H9 (cell line): ENCODE measurements at regions not wholly inside any gene's neighbourhood (a gene's known extent, or its start where the extent isn't known, plus 50 kb on each side); places are given as distances from the start of the nearest gene placed in this dataset.

ENCODE experiments used
- DNase-seq: peaks from one replicate; pipeline ENCODE4 v3.0.0-alpha.2; 2017
- H2AFZ ChIP-seq: one replicate; pipeline ENCODE4 v1.6.1; 2013; ENCODE audit warnings: mild to moderate bottlenecking, low read length, control low read depth, moderate library complexity
- H2AK5ac ChIP-seq: 2 replicates; pipeline ENCODE4 v1.6.1; 2013; ENCODE audit warnings: low read length, control low read depth, mixed read lengths; ENCODE audit not compliant: insufficient read length
- H2BK120ac ChIP-seq: one replicate; pipeline ENCODE4 v1.6.1; 2013; ENCODE audit warnings: low read depth, mild to moderate bottlenecking, low read length, control low read depth, inconsistent platforms; ENCODE audit not compliant: poor library complexity, severe bottlenecking
- H2BK12ac ChIP-seq: 2 replicates; pipeline ENCODE4 v1.6.1; 2013; ENCODE audit warnings: low read length, control low read depth, mixed read lengths, low read depth; ENCODE audit not compliant: insufficient read length
- H2BK15ac ChIP-seq: 2 replicates; pipeline ENCODE4 v1.6.1; 2013; ENCODE audit warnings: low read depth, low read length, control low read depth
- H2BK20ac ChIP-seq: one replicate; pipeline ENCODE4 v1.6.1; 2013; ENCODE audit warnings: low read depth, mild to moderate bottlenecking, low read length, control low read depth, inconsistent platforms; ENCODE audit not compliant: poor library complexity, severe bottlenecking
- H2BK5ac ChIP-seq: 2 replicates; pipeline ENCODE4 v1.6.1; 2013; ENCODE audit warnings: low read length, control low read depth, mixed read lengths; ENCODE audit not compliant: insufficient read length
- H3K14ac ChIP-seq: 2 replicates; pipeline ENCODE4 v1.6.1; 2013; ENCODE audit warnings: low read length, control low read depth; ENCODE audit not compliant: insufficient read depth
- H3K18ac ChIP-seq: 2 replicates; pipeline ENCODE4 v1.6.1; 2013; ENCODE audit warnings: low read depth, mild to moderate bottlenecking, mixed read lengths, low read length, control low read depth; ENCODE audit not compliant: insufficient read length
- H3K23ac ChIP-seq: 2 replicates; pipeline ENCODE4 v1.6.1; 2013; ENCODE audit warnings: low read length, control low read depth, mixed read lengths, low read depth; ENCODE audit not compliant: insufficient read length
- H3K23me2 ChIP-seq: 2 replicates; pipeline ENCODE4 v1.6.1; 2013; ENCODE audit warnings: low read depth, mild to moderate bottlenecking, mixed read lengths, low read length, control low read depth; ENCODE audit not compliant: insufficient read length, poor library complexity, severe bottlenecking
- H3K27ac ChIP-seq: 2 replicates; pipeline ENCODE4 v1.5.1; 2013; ENCODE audit warnings: low read length, control low read depth, mixed read lengths, low read depth; ENCODE audit not compliant: insufficient read length
- H3K27me3 ChIP-seq: 2 replicates; pipeline ENCODE4 v1.6.1; 2013; ENCODE audit warnings: low read length, control low read depth, inconsistent platforms; ENCODE audit not compliant: insufficient read depth
- H3K4ac ChIP-seq: 2 replicates; pipeline ENCODE4 v1.6.1; 2013; ENCODE audit warnings: low read depth, mild to moderate bottlenecking, control low read depth, inconsistent platforms, low read length, moderate library complexity
- H3K4me1 ChIP-seq: 2 replicates; pipeline ENCODE4 v1.6.1; 2013; ENCODE audit warnings: low read length, control low read depth, inconsistent platforms; ENCODE audit not compliant: insufficient read depth
- H3K4me2 ChIP-seq: 2 replicates; pipeline ENCODE4 v1.6.1; 2013; ENCODE audit warnings: low read length, control low read depth, mixed read lengths; ENCODE audit not compliant: insufficient read length, insufficient read depth
- H3K56ac ChIP-seq: 2 replicates; pipeline ENCODE4 v1.6.1; 2013; ENCODE audit warnings: low read depth, mild to moderate bottlenecking, mixed read lengths, low read length, control low read depth; ENCODE audit not compliant: insufficient read length
- H3K79me1 ChIP-seq: 2 replicates; pipeline ENCODE4 v1.6.1; 2013; ENCODE audit warnings: low read depth, mild to moderate bottlenecking, moderate library complexity, low read length, control low read depth, inconsistent platforms; ENCODE audit not compliant: insufficient read depth, poor library complexity, severe bottlenecking
- H3K79me2 ChIP-seq: 2 replicates; pipeline ENCODE4 v1.6.1; 2013; ENCODE audit warnings: low read length, control low read depth, inconsistent platforms; ENCODE audit not compliant: insufficient read depth
- H3K9ac ChIP-seq: 2 replicates; pipeline ENCODE4 v1.6.1; 2013; ENCODE audit warnings: low read length, control low read depth, mixed read lengths; ENCODE audit not compliant: insufficient read length; ENCODE audit errors: extremely low read depth
- H3K9me3 ChIP-seq: one replicate; pipeline ENCODE4 v1.6.1; 2013; ENCODE audit warnings: low read depth, low read length, inconsistent platforms; ENCODE audit not compliant: control insufficient read depth
- H3T11ph ChIP-seq: one replicate; pipeline ENCODE4 v1.6.1; 2013; ENCODE audit warnings: mild to moderate bottlenecking, low read length, control low read depth, inconsistent platforms
- H4K20me1 ChIP-seq: one replicate; pipeline ENCODE4 v1.6.1; 2013; ENCODE audit not compliant: control insufficient read depth, insufficient read length, insufficient read depth
- H4K5ac ChIP-seq: 2 replicates; pipeline ENCODE4 v1.6.1; 2013; ENCODE audit warnings: low read depth, mild to moderate bottlenecking, mixed read lengths, low read length, control low read depth; ENCODE audit not compliant: insufficient read length
- H4K8ac ChIP-seq: replicated peaks from 2 replicates; pipeline ENCODE4 v1.6.1; 2013; ENCODE audit warnings: low read length, control low read depth, mixed read lengths, low read depth; ENCODE audit not compliant: insufficient read length
- H4K91ac ChIP-seq: 2 replicates; pipeline ENCODE4 v1.6.1; 2013; ENCODE audit warnings: low read depth, mild to moderate bottlenecking, moderate library complexity, mixed read lengths, low read length, control low read depth; ENCODE audit not compliant: insufficient read length
- H3K27ac Mint-ChIP-seq, 3 experiments: 2 replicates in 2 of 3; 3 replicates in 1 of 3; pipeline ENCODE4 v1.8.0; 2020 to 2021; ENCODE audit warnings: mixed read lengths in 3 of 3, mild to moderate bottlenecking in 1 of 3, moderate library complexity in 1 of 3
- H3K27me3 Mint-ChIP-seq: 2 replicates; pipeline ENCODE4 v1.8.0; 2021; ENCODE audit warnings: low read depth, mild to moderate bottlenecking, moderate library complexity, mixed read lengths
- H3K36me3 Mint-ChIP-seq, 3 experiments: 2 replicates in 2 of 3; 3 replicates in 1 of 3; pipeline ENCODE4 v1.8.0; 2020 to 2021; ENCODE audit warnings: low read depth in 3 of 3, mixed read lengths in 3 of 3; ENCODE audit not compliant: insufficient read depth in 1 of 3
- H3K4me1 Mint-ChIP-seq, 2 experiments: 2 replicates each; pipeline ENCODE4 v1.8.0; 2020; ENCODE audit warnings: mixed read lengths in 2 of 2
- H3K4me3 Mint-ChIP-seq, 2 experiments: 2 replicates in 1 of 2; 3 replicates in 1 of 2; pipeline ENCODE4 v1.8.0; 2020 to 2021; ENCODE audit warnings: mild to moderate bottlenecking in 2 of 2, mixed read lengths in 2 of 2, moderate library complexity in 1 of 2
- H3K9me3 Mint-ChIP-seq, 2 experiments: 2 replicates in 1 of 2; 3 replicates in 1 of 2; pipeline ENCODE4 v1.8.0; 2020; ENCODE audit warnings: mild to moderate bottlenecking in 2 of 2, mixed read lengths in 2 of 2, moderate library complexity in 1 of 2
- CTCF ChIP-seq: fragments of 200-600 bp; sonication (generic); conservative IDR thresholded peaks from 3 replicates; pipeline ENCODE4 v1.8.0; 2021; ENCODE audit warnings: antibody characterized with exemption, mild to moderate bottlenecking
- WGBS: extraction: QIAGEN DNeasy Blood & Tissue Kit; methylation state at CpG from one replicate; pipeline ENCODE4 v1.1.7; 2013; ENCODE audit warnings: missing lambda C conversion rate, low lambda C conversion rate, mixed read lengths; ENCODE audit not compliant: insufficient read length; ENCODE audit errors: extremely low coverage; 5-methylcytosine and 5-hydroxymethylcytosine counted together

GRCh38 chr2:19231625-19232024 lies 126.8 kb downstream of the OSR1 start:
- Histone ChIP-seq H3K4me2 (no peak overlapping the region), H3K56ac (no peak overlapping the region), H3K27ac (no peak overlapping the region), H4K5ac (no peak overlapping the region), H4K8ac (no peak overlapping the region), H3K9ac (no peak overlapping the region), H3K27me3 (no peaks in the 10 kb centered on the region), H2AFZ (no peak overlapping the region), H3K14ac (no peak overlapping the region), H3K79me1 (no peaks in the 10 kb centered on the region), H2AK5ac (no peak overlapping the region), H3K4me1 (peaks cover 9% of the 10 kb centered on the region), H2BK5ac (no peak overlapping the region), H3K4ac (no peak overlapping the region), H3K18ac (no peak overlapping the region), H2BK15ac (no peak overlapping the region), H4K91ac (no peak overlapping the region), H2BK20ac (no peak overlapping the region), H2BK120ac (no peak overlapping the region), H3T11ph (no peak overlapping the region), H2BK12ac (no peak overlapping the region), H4K20me1 (no peaks in the 10 kb centered on the region), H3K9me3 (no peaks in the 10 kb centered on the region), H3K79me2 (no peaks in the 10 kb centered on the region), H3K23me2 (no peaks in the 10 kb centered on the region), H3K23ac (no peak overlapping the region)
- no peak for DNase-seq
- no peak for TF ChIP-seq CTCF
- no peaks in the 10 kb centered on the region; a peak in 1 of 5 replicates for H3K9me3 Mint-ChIP-seq
- H3K4me3 Mint-ChIP-seq = no peak overlapping the region
- WGBS = no CpG with 5 or more reads among the region's 2 CpGs
- H3K27ac Mint-ChIP-seq = no peak overlapping the region
- H3K36me3 Mint-ChIP-seq = no peaks in the 10 kb centered on the region
- no peaks in the 10 kb centered on the region for H3K27me3 Mint-ChIP-seq
- peaks cover 28 to 40% of the 10 kb centered on the region in 2 experiments for H3K4me1 Mint-ChIP-seq
